ENCODE measurements at regions not wholly inside any gene's neighbourhood (a gene's known extent, or its start where the extent isn't known, plus 50 kb on each side); places are given as distances from the start of the nearest gene placed in this dataset.

DNA sequence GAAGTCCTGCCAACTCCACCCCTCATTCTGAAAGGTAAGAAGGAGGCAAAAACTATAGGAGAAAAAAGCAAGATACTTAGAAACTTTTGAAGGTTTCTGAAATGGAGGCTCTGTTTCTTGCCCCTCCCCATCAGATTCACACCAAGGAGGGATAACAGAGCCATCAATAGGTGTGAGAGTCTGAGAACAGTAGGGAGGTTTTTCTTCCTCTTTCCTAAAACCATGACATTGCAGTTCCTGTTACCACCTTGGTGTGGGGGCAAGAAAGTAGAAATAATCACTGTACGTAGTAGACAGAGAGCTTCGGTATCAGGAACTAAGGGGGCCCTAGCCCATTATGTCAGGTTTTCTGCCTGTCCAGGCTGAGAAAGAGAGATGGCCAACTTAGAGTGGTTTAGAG, 333.3 kb upstream of the SYNCRIP start:
- peaks cover 0 to 3% of the 10 kb centered on the region in 2 experiments; a peak in 2 of 5 replicates for H3K27me3 ChIP-seq (ENCODE audit: control insufficient read depth in 1 of 2, insufficient read depth in 2 of 2, low read length in 2 of 2)
- no peaks in the 10 kb centered on the region for H3K79me2 ChIP-seq (ENCODE audit: insufficient read depth, low read length)
- no peak overlapping the region for H3K4me2 ChIP-seq (ENCODE audit: low read depth, low read length)
- H2AFZ ChIP-seq (ENCODE audit: low read length) = no peak overlapping the region
- H3K4me3 ChIP-seq (replicated peaks in 1 of 3; ENCODE audit: insufficient read depth in 1 of 3, low read depth in 2 of 3, low read length in 3 of 3) = no peak overlapping the region
- ChIA-PET CTCF (ENCODE audit: low intra/inter-chr PET ratio, low total read pairs) (no interaction called here), POLR2A (no interaction called here)
- DNase-seq (ENCODE audit: low spot score) (no peak), FAIRE-seq (no peak), ATAC-seq (no peak)
- no peaks in the 10 kb centered on the region for H3K9me3 ChIP-seq (ENCODE audit: low read length)
- H3K36me3 ChIP-seq (replicated peaks in 1 of 2; ENCODE audit: control insufficient read depth in 1 of 2, insufficient read depth in 2 of 2, low read length in 2 of 2) = no peaks in the 10 kb centered on the region
- no peak for TF ChIP-seq ZNF790 (CRISPR knock-in tag; IDR thresholded peaks at IDR 0.05; ENCODE audit: borderline replicate concordance)
- TF ChIP-seq ZNF318 (CRISPR knock-in tag; IDR thresholded peaks at IDR 0.05) = no peak
- TF ChIP-seq REXO4 (CRISPR knock-in tag; IDR thresholded peaks at IDR 0.05; ENCODE audit: borderline replicate concordance) = no peak
- no peak for TF ChIP-seq KMT2B (CRISPR knock-in tag; IDR thresholded peaks at IDR 0.05)
- no peak for TF ChIP-seq ZNF484 (CRISPR knock-in tag; IDR thresholded peaks at IDR 0.05; ENCODE audit: borderline replicate concordance, low read depth)
- TF ChIP-seq ZNF570 (CRISPR knock-in tag; IDR thresholded peaks at IDR 0.05; ENCODE audit: borderline replicate concordance) = no peak
- TF ChIP-seq STAT6 (CRISPR knock-in tag; IDR thresholded peaks at IDR 0.05; ENCODE audit: borderline replicate concordance) = no peak
- no peak for TF ChIP-seq XRCC5 (optimal IDR thresholded peaks at IDR 0.05; ENCODE audit: low read length)
- TF ChIP-seq ZNF839 (CRISPR knock-in tag; IDR thresholded peaks at IDR 0.05; ENCODE audit: borderline replicate concordance) = no peak
- TF ChIP-seq RFXAP (CRISPR knock-in tag; IDR thresholded peaks at IDR 0.05; ENCODE audit: borderline replicate concordance) = no peak
- TF ChIP-seq ZKSCAN8 (CRISPR knock-in tag; IDR thresholded peaks at IDR 0.05; ENCODE audit: borderline replicate concordance) = no peak
- no peak for TF ChIP-seq CHD4 (IDR thresholded peaks at IDR 0.05; ENCODE audit: borderline replicate concordance, low read length)
- H3K27ac ChIP-seq (ENCODE audit: extremely low read length, insufficient read depth, low read length) = no peak overlapping the region
- 8% methylated on average over 2 of the region's 2 CpGs for WGBS (ENCODE audit: low lambda C conversion rate)
- no peak overlapping the region for H3K9ac ChIP-seq (ENCODE audit: insufficient read depth, low read depth, low read length)
- H3K4me1 ChIP-seq (ENCODE audit: insufficient read depth, low read length) = no peaks in the 10 kb centered on the region
- H4K20me1 ChIP-seq (ENCODE audit: insufficient read depth, low read length) = no peaks in the 10 kb centered on the region
- no TSS peak for BruUV-seq (replicated peaks)
- intact Hi-C loops (cut with micrococcal nuclease; ENCODE audit: unreplicated experiment) (no loop called here), in situ Hi-C loops (cut with HindIII; ENCODE audit: extremely low pct_ligation_motif_present, low pct_unique_long_range_greater_than_20kb) (no loop called here)
